ENCODE measurements at regions not wholly inside any gene's neighbourhood (a gene's known extent, or its start where the extent isn't known, plus 50 kb on each side); places are given as distances from the start of the nearest gene placed in this dataset.

- Histone ChIP-seq H3K9me3 (ENCODE audit: insufficient read depth, low read depth, low read length) (no peaks in the 10 kb centered on the region), H3F3A (ENCODE audit: low read depth) (no peaks in the 10 kb centered on the region), H3K4me1 (ENCODE audit: insufficient read depth, low read length, poor library complexity, severe bottlenecking) (no peaks in the 10 kb centered on the region), H3K9ac (ENCODE audit: low read depth, low read length, poor library complexity, severe bottlenecking) (no peak overlapping the region), H3K4me2 (ENCODE audit: low read depth, low read length, poor library complexity, severe bottlenecking) (no peak overlapping the region), H3K36me3 (ENCODE audit: insufficient read depth, low read length) (no peaks in the 10 kb centered on the region), H3K27me3 (ENCODE audit: insufficient read depth, low read length, poor library complexity, severe bottlenecking) (no peaks in the 10 kb centered on the region), H4K20me1 (ENCODE audit: insufficient read depth, low read length, poor library complexity, severe bottlenecking) (no peaks in the 10 kb centered on the region), H3K4me3 (ENCODE audit: low read length, poor library complexity, severe bottlenecking) (no peak overlapping the region), H2AFZ (ENCODE audit: low read length) (no peak overlapping the region), H3K79me2 (ENCODE audit: insufficient read depth, low read length) (no peaks in the 10 kb centered on the region), H3K9me2 (replicated peaks; ENCODE audit: low read depth, low read length) (no peaks in the 10 kb centered on the region)
- TF ChIP-seq CTCF (conservative IDR thresholded peaks at IDR 0.05; ENCODE audit: low read length) (no peak), EZH2phosphoT487 (IDR thresholded peaks at IDR 0.05; ENCODE audit: borderline replicate concordance) (no peak)
Observed at GRCh38 chr4:23058165-23058776, 365.5 kb downstream of the GBA3 start.

- no peak overlapping the region for H2AFZ ChIP-seq (ENCODE audit: low read length)
- no peaks in the 10 kb centered on the region for H3K4me1 ChIP-seq (ENCODE audit: insufficient read depth, low read length, poor library complexity, severe bottlenecking)
- no peaks in the 10 kb centered on the region for H3K27me3 ChIP-seq (ENCODE audit: insufficient read depth, low read length, poor library complexity, severe bottlenecking)
- no peaks in the 10 kb centered on the region for H3K79me2 ChIP-seq (ENCODE audit: insufficient read depth, low read length)
- no peaks in the 10 kb centered on the region for H4K20me1 ChIP-seq (ENCODE audit: insufficient read depth, low read length, poor library complexity, severe bottlenecking)
- H3K4me2 ChIP-seq (ENCODE audit: low read depth, low read length, poor library complexity, severe bottlenecking): no peak overlapping the region
- H3F3A ChIP-seq (ENCODE audit: low read depth): no peaks in the 10 kb centered on the region
- H3K9me2 ChIP-seq (replicated peaks; ENCODE audit: low read depth, low read length): no peaks in the 10 kb centered on the region
- TF ChIP-seq EZH2phosphoT487 (IDR thresholded peaks at IDR 0.05; ENCODE audit: borderline replicate concordance) (no peak), CTCF (conservative IDR thresholded peaks at IDR 0.05; ENCODE audit: low read length) (no peak)
- no peaks in the 10 kb centered on the region for H3K9me3 ChIP-seq (ENCODE audit: insufficient read depth, low read depth, low read length)
- no peaks in the 10 kb centered on the region for H3K36me3 ChIP-seq (ENCODE audit: insufficient read depth, low read length)
- H3K4me3 ChIP-seq (ENCODE audit: low read length, poor library complexity, severe bottlenecking): no peak overlapping the region
- H3K9ac ChIP-seq (ENCODE audit: low read depth, low read length, poor library complexity, severe bottlenecking): no peak overlapping the region
Observed at GRCh38 chr4:23041501-23041900, 348.8 kb downstream of the GBA3 start.

GRCh38 chr4:23040539-23040938, 347.8 kb downstream of the GBA3 start:
- no peaks in the 10 kb centered on the region for H3K4me1 ChIP-seq (ENCODE audit: insufficient read depth, low read length, poor library complexity, severe bottlenecking)
- H3K4me2 ChIP-seq (ENCODE audit: low read depth, low read length, poor library complexity, severe bottlenecking): no peak overlapping the region
- H3K36me3 ChIP-seq (ENCODE audit: insufficient read depth, low read length): no peaks in the 10 kb centered on the region
- H3K79me2 ChIP-seq (ENCODE audit: insufficient read depth, low read length): no peaks in the 10 kb centered on the region
- no peak overlapping the region for H2AFZ ChIP-seq (ENCODE audit: low read length)
- no peaks in the 10 kb centered on the region for H4K20me1 ChIP-seq (ENCODE audit: insufficient read depth, low read length, poor library complexity, severe bottlenecking)
- no peaks in the 10 kb centered on the region for H3K27me3 ChIP-seq (ENCODE audit: insufficient read depth, low read length, poor library complexity, severe bottlenecking)
- H3K9me3 ChIP-seq (ENCODE audit: insufficient read depth, low read depth, low read length): no peaks in the 10 kb centered on the region
- no peaks in the 10 kb centered on the region for H3F3A ChIP-seq (ENCODE audit: low read depth)
- TF ChIP-seq CTCF (conservative IDR thresholded peaks at IDR 0.05; ENCODE audit: low read length) (no peak), EZH2phosphoT487 (IDR thresholded peaks at IDR 0.05; ENCODE audit: borderline replicate concordance) (no peak)
- H3K9me2 ChIP-seq (replicated peaks; ENCODE audit: low read depth, low read length): no peaks in the 10 kb centered on the region
- no peak overlapping the region for H3K4me3 ChIP-seq (ENCODE audit: low read length, poor library complexity, severe bottlenecking)
- H3K9ac ChIP-seq (ENCODE audit: low read depth, low read length, poor library complexity, severe bottlenecking): no peak overlapping the region
